H9 (cell line): ENCODE measurements at regions not wholly inside any gene's neighbourhood (a gene's known extent, or its start where the extent isn't known, plus 50 kb on each side); places are given as distances from the start of the nearest gene placed in this dataset.

Experiments used
- DNase-seq: peaks from one replicate; pipeline ENCODE4 v3.0.0-alpha.2; 2017
- H2AFZ ChIP-seq: one replicate; pipeline ENCODE4 v1.6.1; 2013; ENCODE audit warnings: mild to moderate bottlenecking, low read length, control low read depth, moderate library complexity
- H2AK5ac ChIP-seq: 2 replicates; pipeline ENCODE4 v1.6.1; 2013; ENCODE audit warnings: low read length, control low read depth, mixed read lengths; ENCODE audit not compliant: insufficient read length
- H2BK120ac ChIP-seq: one replicate; pipeline ENCODE4 v1.6.1; 2013; ENCODE audit warnings: low read depth, mild to moderate bottlenecking, low read length, control low read depth, inconsistent platforms; ENCODE audit not compliant: poor library complexity, severe bottlenecking
- H2BK12ac ChIP-seq: 2 replicates; pipeline ENCODE4 v1.6.1; 2013; ENCODE audit warnings: low read length, control low read depth, mixed read lengths, low read depth; ENCODE audit not compliant: insufficient read length
- H2BK15ac ChIP-seq: 2 replicates; pipeline ENCODE4 v1.6.1; 2013; ENCODE audit warnings: low read depth, low read length, control low read depth
- H2BK20ac ChIP-seq: one replicate; pipeline ENCODE4 v1.6.1; 2013; ENCODE audit warnings: low read depth, mild to moderate bottlenecking, low read length, control low read depth, inconsistent platforms; ENCODE audit not compliant: poor library complexity, severe bottlenecking
- H2BK5ac ChIP-seq: 2 replicates; pipeline ENCODE4 v1.6.1; 2013; ENCODE audit warnings: low read length, control low read depth, mixed read lengths; ENCODE audit not compliant: insufficient read length
- H3K14ac ChIP-seq: 2 replicates; pipeline ENCODE4 v1.6.1; 2013; ENCODE audit warnings: low read length, control low read depth; ENCODE audit not compliant: insufficient read depth
- H3K18ac ChIP-seq: 2 replicates; pipeline ENCODE4 v1.6.1; 2013; ENCODE audit warnings: low read depth, mild to moderate bottlenecking, mixed read lengths, low read length, control low read depth; ENCODE audit not compliant: insufficient read length
- H3K23ac ChIP-seq: 2 replicates; pipeline ENCODE4 v1.6.1; 2013; ENCODE audit warnings: low read length, control low read depth, mixed read lengths, low read depth; ENCODE audit not compliant: insufficient read length
- H3K23me2 ChIP-seq: 2 replicates; pipeline ENCODE4 v1.6.1; 2013; ENCODE audit warnings: low read depth, mild to moderate bottlenecking, mixed read lengths, low read length, control low read depth; ENCODE audit not compliant: insufficient read length, poor library complexity, severe bottlenecking
- H3K27ac ChIP-seq: 2 replicates; pipeline ENCODE4 v1.5.1; 2013; ENCODE audit warnings: low read length, control low read depth, mixed read lengths, low read depth; ENCODE audit not compliant: insufficient read length
- H3K27me3 ChIP-seq: 2 replicates; pipeline ENCODE4 v1.6.1; 2013; ENCODE audit warnings: low read length, control low read depth, inconsistent platforms; ENCODE audit not compliant: insufficient read depth
- H3K4ac ChIP-seq: 2 replicates; pipeline ENCODE4 v1.6.1; 2013; ENCODE audit warnings: low read depth, mild to moderate bottlenecking, control low read depth, inconsistent platforms, low read length, moderate library complexity
- H3K4me1 ChIP-seq: 2 replicates; pipeline ENCODE4 v1.6.1; 2013; ENCODE audit warnings: low read length, control low read depth, inconsistent platforms; ENCODE audit not compliant: insufficient read depth
- H3K4me2 ChIP-seq: 2 replicates; pipeline ENCODE4 v1.6.1; 2013; ENCODE audit warnings: low read length, control low read depth, mixed read lengths; ENCODE audit not compliant: insufficient read length, insufficient read depth
- H3K56ac ChIP-seq: 2 replicates; pipeline ENCODE4 v1.6.1; 2013; ENCODE audit warnings: low read depth, mild to moderate bottlenecking, mixed read lengths, low read length, control low read depth; ENCODE audit not compliant: insufficient read length
- H3K79me1 ChIP-seq: 2 replicates; pipeline ENCODE4 v1.6.1; 2013; ENCODE audit warnings: low read depth, mild to moderate bottlenecking, moderate library complexity, low read length, control low read depth, inconsistent platforms; ENCODE audit not compliant: insufficient read depth, poor library complexity, severe bottlenecking
- H3K79me2 ChIP-seq: 2 replicates; pipeline ENCODE4 v1.6.1; 2013; ENCODE audit warnings: low read length, control low read depth, inconsistent platforms; ENCODE audit not compliant: insufficient read depth
- H3K9ac ChIP-seq: 2 replicates; pipeline ENCODE4 v1.6.1; 2013; ENCODE audit warnings: low read length, control low read depth, mixed read lengths; ENCODE audit not compliant: insufficient read length; ENCODE audit errors: extremely low read depth
- H3K9me3 ChIP-seq: one replicate; pipeline ENCODE4 v1.6.1; 2013; ENCODE audit warnings: low read depth, low read length, inconsistent platforms; ENCODE audit not compliant: control insufficient read depth
- H3T11ph ChIP-seq: one replicate; pipeline ENCODE4 v1.6.1; 2013; ENCODE audit warnings: mild to moderate bottlenecking, low read length, control low read depth, inconsistent platforms
- H4K20me1 ChIP-seq: one replicate; pipeline ENCODE4 v1.6.1; 2013; ENCODE audit not compliant: control insufficient read depth, insufficient read length, insufficient read depth
- H4K5ac ChIP-seq: 2 replicates; pipeline ENCODE4 v1.6.1; 2013; ENCODE audit warnings: low read depth, mild to moderate bottlenecking, mixed read lengths, low read length, control low read depth; ENCODE audit not compliant: insufficient read length
- H4K8ac ChIP-seq: replicated peaks from 2 replicates; pipeline ENCODE4 v1.6.1; 2013; ENCODE audit warnings: low read length, control low read depth, mixed read lengths, low read depth; ENCODE audit not compliant: insufficient read length
- H4K91ac ChIP-seq: 2 replicates; pipeline ENCODE4 v1.6.1; 2013; ENCODE audit warnings: low read depth, mild to moderate bottlenecking, moderate library complexity, mixed read lengths, low read length, control low read depth; ENCODE audit not compliant: insufficient read length
- H3K27ac Mint-ChIP-seq, 3 experiments: 2 replicates in 2 of 3; 3 replicates in 1 of 3; pipeline ENCODE4 v1.8.0; 2020 to 2021; ENCODE audit warnings: mixed read lengths in 3 of 3, mild to moderate bottlenecking in 1 of 3, moderate library complexity in 1 of 3
- H3K27me3 Mint-ChIP-seq: 2 replicates; pipeline ENCODE4 v1.8.0; 2021; ENCODE audit warnings: low read depth, mild to moderate bottlenecking, moderate library complexity, mixed read lengths
- H3K36me3 Mint-ChIP-seq, 3 experiments: 2 replicates in 2 of 3; 3 replicates in 1 of 3; pipeline ENCODE4 v1.8.0; 2020 to 2021; ENCODE audit warnings: low read depth in 3 of 3, mixed read lengths in 3 of 3; ENCODE audit not compliant: insufficient read depth in 1 of 3
- H3K4me1 Mint-ChIP-seq, 2 experiments: 2 replicates each; pipeline ENCODE4 v1.8.0; 2020; ENCODE audit warnings: mixed read lengths in 2 of 2
- H3K4me3 Mint-ChIP-seq, 2 experiments: 2 replicates in 1 of 2; 3 replicates in 1 of 2; pipeline ENCODE4 v1.8.0; 2020 to 2021; ENCODE audit warnings: mild to moderate bottlenecking in 2 of 2, mixed read lengths in 2 of 2, moderate library complexity in 1 of 2
- H3K9me3 Mint-ChIP-seq, 2 experiments: 2 replicates in 1 of 2; 3 replicates in 1 of 2; pipeline ENCODE4 v1.8.0; 2020; ENCODE audit warnings: mild to moderate bottlenecking in 2 of 2, mixed read lengths in 2 of 2, moderate library complexity in 1 of 2
- WGBS: extraction: QIAGEN DNeasy Blood & Tissue Kit; methylation state at CpG from one replicate; pipeline ENCODE4 v1.1.7; 2013; ENCODE audit warnings: missing lambda C conversion rate, low lambda C conversion rate, mixed read lengths; ENCODE audit not compliant: insufficient read length; ENCODE audit errors: extremely low coverage; 5-methylcytosine and 5-hydroxymethylcytosine counted together
- TF ChIP-seq, protein P1 (sequence below): fragments of 200-600 bp; sonication (generic); conservative IDR thresholded peaks from 3 replicates; pipeline ENCODE4 v1.8.0; 2021; ENCODE audit warnings: antibody characterized with exemption, mild to moderate bottlenecking

DNA sequence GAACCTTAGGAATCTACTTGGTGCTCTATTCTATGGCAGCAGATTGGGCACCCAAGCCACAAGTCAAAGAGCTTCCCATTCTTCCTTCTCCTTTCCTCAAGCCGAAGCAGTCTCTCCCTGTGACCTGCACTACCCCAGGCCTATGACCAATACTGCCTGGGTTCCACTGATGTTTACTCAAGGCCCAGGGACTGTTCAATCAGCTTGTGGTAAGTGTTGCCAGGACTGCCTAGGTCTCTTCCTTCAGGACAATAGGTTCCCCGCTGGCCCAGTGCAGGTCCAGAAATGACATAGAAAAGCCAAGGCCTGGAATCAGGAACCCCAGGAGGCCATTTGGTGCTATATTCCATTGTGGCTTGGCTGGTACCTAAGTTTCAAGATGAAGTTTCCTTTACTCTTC is 397.9 kb downstream of the ZIC4 start:
- no peaks in the 10 kb centered on the region for H3K36me3 Mint-ChIP-seq
- Histone ChIP-seq H3K18ac (no peak overlapping the region), H3K56ac (no peak overlapping the region), H2BK12ac (no peak overlapping the region), H2AFZ (no peak overlapping the region), H2BK20ac (no peak overlapping the region), H4K91ac (no peak overlapping the region), H3K14ac (no peak overlapping the region), H2AK5ac (no peak overlapping the region), H3K9ac (no peak overlapping the region), H3K79me1 (no peaks in the 10 kb centered on the region), H3K79me2 (no peaks in the 10 kb centered on the region), H2BK15ac (no peak overlapping the region), H3K23ac (no peak overlapping the region), H3K4ac (no peak overlapping the region), H3K27ac (no peak overlapping the region), H2BK5ac (no peak overlapping the region), H4K5ac (no peak overlapping the region), H3K27me3 (no peaks in the 10 kb centered on the region), H4K8ac (no peak overlapping the region), H3T11ph (no peak overlapping the region), H3K9me3 (no peaks in the 10 kb centered on the region), H3K23me2 (no peaks in the 10 kb centered on the region), H3K4me1 (no peaks in the 10 kb centered on the region), H3K4me2 (no peak overlapping the region), H4K20me1 (no peaks in the 10 kb centered on the region), H2BK120ac (no peak overlapping the region)
- no peaks in the 10 kb centered on the region for H3K4me1 Mint-ChIP-seq
- H3K4me3 Mint-ChIP-seq: no peak overlapping the region
- no peaks in the 10 kb centered on the region for H3K27me3 Mint-ChIP-seq
- TF ChIP-seq, protein P1, sequence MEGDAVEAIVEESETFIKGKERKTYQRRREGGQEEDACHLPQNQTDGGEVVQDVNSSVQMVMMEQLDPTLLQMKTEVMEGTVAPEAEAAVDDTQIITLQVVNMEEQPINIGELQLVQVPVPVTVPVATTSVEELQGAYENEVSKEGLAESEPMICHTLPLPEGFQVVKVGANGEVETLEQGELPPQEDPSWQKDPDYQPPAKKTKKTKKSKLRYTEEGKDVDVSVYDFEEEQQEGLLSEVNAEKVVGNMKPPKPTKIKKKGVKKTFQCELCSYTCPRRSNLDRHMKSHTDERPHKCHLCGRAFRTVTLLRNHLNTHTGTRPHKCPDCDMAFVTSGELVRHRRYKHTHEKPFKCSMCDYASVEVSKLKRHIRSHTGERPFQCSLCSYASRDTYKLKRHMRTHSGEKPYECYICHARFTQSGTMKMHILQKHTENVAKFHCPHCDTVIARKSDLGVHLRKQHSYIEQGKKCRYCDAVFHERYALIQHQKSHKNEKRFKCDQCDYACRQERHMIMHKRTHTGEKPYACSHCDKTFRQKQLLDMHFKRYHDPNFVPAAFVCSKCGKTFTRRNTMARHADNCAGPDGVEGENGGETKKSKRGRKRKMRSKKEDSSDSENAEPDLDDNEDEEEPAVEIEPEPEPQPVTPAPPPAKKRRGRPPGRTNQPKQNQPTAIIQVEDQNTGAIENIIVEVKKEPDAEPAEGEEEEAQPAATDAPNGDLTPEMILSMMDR: no peak
- WGBS: no CpG with 5 or more reads among the region's 2 CpGs
- no peak overlapping the region for H3K27ac Mint-ChIP-seq
- no peaks in the 10 kb centered on the region for H3K9me3 Mint-ChIP-seq
- DNase-seq: no peak
